ENCODE measurements at regions not wholly inside any gene's neighbourhood (a gene's known extent, or its start where the extent isn't known, plus 50 kb on each side); places are given as distances from the start of the nearest gene placed in this dataset.
A peak's percentile ranks its signal among the peaks of the same experiment; 100 is the strongest.
"Not testable (repeated sequence)": the region's sequence is repeated elsewhere in the genome, so short reads cannot be mapped to it uniquely, and the experiment has no call there.

DNA sequence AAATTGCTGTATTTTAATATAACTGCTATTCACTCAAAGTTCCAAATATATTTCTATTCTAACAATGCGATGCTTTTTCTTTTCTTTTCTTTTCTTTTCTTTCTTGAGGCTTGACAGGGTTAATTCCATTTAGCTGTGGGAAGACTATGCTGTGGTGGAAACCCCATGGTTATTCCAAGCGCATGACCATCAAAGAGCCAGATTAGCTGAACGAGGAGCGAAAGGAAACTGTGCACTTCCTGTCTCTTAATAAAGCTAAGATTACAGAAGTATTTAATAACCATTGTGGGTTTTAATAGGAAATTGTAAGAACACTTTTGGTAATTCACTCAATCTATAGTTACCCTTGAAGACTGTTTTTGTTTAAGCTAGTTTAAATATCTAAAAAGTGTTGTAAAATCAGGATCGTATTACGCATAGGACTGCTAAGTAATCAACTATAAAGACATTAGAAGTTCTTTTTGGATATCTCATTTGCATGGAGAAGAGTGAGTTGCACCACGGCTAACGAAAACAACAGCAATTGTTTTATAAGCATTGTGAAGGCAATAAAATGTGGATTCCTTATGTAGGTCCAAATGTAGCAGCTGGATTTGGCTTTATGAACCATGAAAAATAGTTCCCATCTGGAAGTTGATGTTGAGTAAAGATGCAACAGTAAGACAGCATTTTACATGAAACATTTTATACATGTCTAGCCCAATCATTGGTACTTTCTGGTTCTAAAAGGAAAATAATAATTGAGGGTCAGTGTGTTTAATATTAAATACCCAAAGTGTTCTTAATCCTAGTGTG is 105.4 kb downstream of the ZIC1 start:
- H3K4me1 ChIP-seq (ENCODE audit: control insufficient read depth, insufficient read depth, low read length): no peaks in the 10 kb centered on the region
- DNase-seq (ENCODE audit: low read depth in 4 of 6, low spot score in 6 of 6): peak in 1 of 6 donors; percentile 78
- H3K36me3 ChIP-seq (ENCODE audit: control insufficient read depth, insufficient read depth, low read length): no peaks in the 10 kb centered on the region
- no peaks in the 10 kb centered on the region for H3K9me3 ChIP-seq (ENCODE audit: control insufficient read depth, insufficient read depth, low read length)
- no peaks in the 10 kb centered on the region for H3K27me3 ChIP-seq (ENCODE audit: control insufficient read depth, insufficient read depth, low read length)
- H3K27ac ChIP-seq (ENCODE audit: low read depth, low read length): no peak overlapping the region
- H3K4me3 ChIP-seq (ENCODE audit: low read depth, low read length): no peak overlapping the region
- WGBS (ENCODE audit: insufficient coverage): 64% methylated on average over 2 of the region's 8 CpGs

DNA sequence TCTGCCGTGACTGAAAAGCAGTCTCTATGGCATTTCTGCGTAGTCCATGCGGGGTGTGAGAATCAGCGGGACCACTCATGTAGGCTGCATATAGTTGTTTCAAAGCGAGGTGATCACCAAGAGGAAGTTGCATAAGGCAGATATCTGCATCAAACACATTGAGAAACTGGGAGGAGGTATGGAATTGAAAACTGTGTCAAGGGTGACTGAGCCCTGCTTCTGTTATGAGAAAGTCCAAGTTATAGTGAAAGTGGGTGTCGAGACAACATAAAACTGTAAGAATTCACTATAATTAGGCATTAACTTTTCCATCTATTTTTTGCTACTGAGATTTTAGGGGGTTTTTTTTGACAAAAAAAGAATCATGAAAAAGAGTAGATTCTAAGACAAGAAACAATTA is 109.3 kb downstream of the ZIC1 start:
- Histone ChIP-seq H3K4me3 (ENCODE audit: low read depth, low read length) (no peak overlapping the region), H3K27ac (ENCODE audit: low read depth, low read length) (no peak overlapping the region), H3K9me3 (ENCODE audit: control insufficient read depth, insufficient read depth, low read length) (no peaks in the 10 kb centered on the region), H3K4me1 (ENCODE audit: control insufficient read depth, insufficient read depth, low read length) (no peaks in the 10 kb centered on the region), H3K27me3 (ENCODE audit: control insufficient read depth, insufficient read depth, low read length) (no peaks in the 10 kb centered on the region), H3K36me3 (ENCODE audit: control insufficient read depth, insufficient read depth, low read length) (no peaks in the 10 kb centered on the region)
- DNase-seq (ENCODE audit: low read depth in 4 of 6, low spot score in 6 of 6): no peak
- WGBS (ENCODE audit: insufficient coverage): 98% methylated on average over 5 of the region's 6 CpGs

DNA sequence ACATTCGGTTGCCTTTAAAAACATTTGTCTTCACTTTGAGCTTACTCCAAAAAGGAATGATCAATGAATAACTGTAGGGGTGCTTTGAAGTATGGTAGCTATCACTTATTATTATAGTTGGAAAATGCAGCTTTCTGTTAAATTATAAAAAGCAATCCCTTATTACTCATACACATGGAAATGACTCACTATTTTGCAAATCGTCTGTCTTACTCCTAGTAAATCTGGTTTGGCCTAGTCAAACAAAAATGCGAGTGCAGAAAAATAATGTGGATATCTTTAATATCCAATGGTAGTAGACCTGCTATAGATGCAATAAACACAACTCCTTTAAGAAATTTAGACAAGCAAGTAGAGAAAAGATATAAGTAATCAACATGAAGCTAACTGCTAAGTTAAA is 112.5 kb downstream of the ZIC1 start:
- Histone ChIP-seq H3K9me3 (ENCODE audit: control insufficient read depth, insufficient read depth, low read length) (no peaks in the 10 kb centered on the region), H3K27ac (ENCODE audit: low read depth, low read length) (no peak overlapping the region), H3K4me3 (ENCODE audit: low read depth, low read length) (no peak overlapping the region), H3K4me1 (ENCODE audit: control insufficient read depth, insufficient read depth, low read length) (no peaks in the 10 kb centered on the region), H3K27me3 (ENCODE audit: control insufficient read depth, insufficient read depth, low read length) (no peaks in the 10 kb centered on the region), H3K36me3 (ENCODE audit: control insufficient read depth, insufficient read depth, low read length) (no peaks in the 10 kb centered on the region)
- WGBS (ENCODE audit: insufficient coverage): no CpG with 5 or more reads among the region's 3 CpGs
- no peak for DNase-seq (ENCODE audit: low read depth in 4 of 6, low spot score in 6 of 6)

DNA sequence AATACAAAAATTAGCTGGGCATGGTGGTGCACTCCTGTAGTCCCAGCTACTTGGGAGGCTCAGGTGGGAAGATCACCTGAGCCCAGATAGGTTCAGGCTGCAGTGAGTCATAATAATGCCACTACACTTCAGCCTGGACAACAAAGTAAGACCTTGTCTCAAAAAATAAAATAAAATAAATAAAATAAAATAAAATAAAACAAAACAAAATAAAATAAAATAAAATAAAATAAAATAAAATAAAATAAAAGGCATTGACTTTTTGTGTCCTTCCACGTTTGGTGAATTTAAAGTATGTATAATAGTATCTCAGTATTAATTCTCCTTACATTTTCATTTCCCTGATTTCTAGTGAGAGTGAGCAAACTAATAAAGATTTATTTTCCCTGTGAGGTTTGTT is 113.6 kb downstream of the ZIC1 start:
- H3K4me1 ChIP-seq (ENCODE audit: control insufficient read depth, insufficient read depth, low read length); DNase-seq (ENCODE audit: low read depth in 4 of 6, low spot score in 6 of 6); H3K27me3 ChIP-seq (ENCODE audit: control insufficient read depth, insufficient read depth, low read length); H3K36me3 ChIP-seq (ENCODE audit: control insufficient read depth, insufficient read depth, low read length); H3K4me3 ChIP-seq (ENCODE audit: low read depth, low read length); H3K27ac ChIP-seq (ENCODE audit: low read depth, low read length); H3K9me3 ChIP-seq (ENCODE audit: control insufficient read depth, insufficient read depth, low read length): not testable (repeated sequence)
- WGBS (ENCODE audit: insufficient coverage): no CpG with 5 or more reads among the region's 1 CpG

DNA sequence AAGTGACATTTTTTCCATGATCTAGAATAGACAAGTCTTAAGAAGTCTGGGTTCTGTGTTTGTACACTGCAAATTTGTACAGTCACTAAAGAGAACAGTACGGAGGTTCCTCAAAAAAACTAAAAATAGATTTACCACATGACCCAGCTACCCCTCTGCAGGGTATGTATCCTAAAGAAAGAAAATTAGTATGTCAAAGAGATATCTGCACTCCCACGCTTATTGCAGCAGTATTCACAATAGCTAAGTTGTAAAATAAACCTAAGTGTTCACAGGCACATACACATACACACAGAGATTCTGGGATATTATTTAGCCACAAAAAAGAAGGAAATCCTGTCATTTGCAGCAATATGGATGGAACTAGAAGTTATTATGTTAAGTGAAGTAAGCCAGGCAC is 120.4 kb downstream of the ZIC1 start:
- no peak for DNase-seq (ENCODE audit: low read depth in 4 of 6, low spot score in 6 of 6)
- peaks cover 2% of the 10 kb centered on the region for H3K9me3 ChIP-seq (ENCODE audit: control insufficient read depth, insufficient read depth, low read length)
- no CpG with 5 or more reads among the region's 2 CpGs for WGBS (ENCODE audit: insufficient coverage)
- H3K4me1 ChIP-seq (ENCODE audit: control insufficient read depth, insufficient read depth, low read length): no peaks in the 10 kb centered on the region
- no peak overlapping the region for H3K27ac ChIP-seq (ENCODE audit: low read depth, low read length)
- H3K4me3 ChIP-seq (ENCODE audit: low read depth, low read length): no peak overlapping the region
- H3K36me3 ChIP-seq (ENCODE audit: control insufficient read depth, insufficient read depth, low read length): no peaks in the 10 kb centered on the region
- H3K27me3 ChIP-seq (ENCODE audit: control insufficient read depth, insufficient read depth, low read length): no peaks in the 10 kb centered on the region

DNA sequence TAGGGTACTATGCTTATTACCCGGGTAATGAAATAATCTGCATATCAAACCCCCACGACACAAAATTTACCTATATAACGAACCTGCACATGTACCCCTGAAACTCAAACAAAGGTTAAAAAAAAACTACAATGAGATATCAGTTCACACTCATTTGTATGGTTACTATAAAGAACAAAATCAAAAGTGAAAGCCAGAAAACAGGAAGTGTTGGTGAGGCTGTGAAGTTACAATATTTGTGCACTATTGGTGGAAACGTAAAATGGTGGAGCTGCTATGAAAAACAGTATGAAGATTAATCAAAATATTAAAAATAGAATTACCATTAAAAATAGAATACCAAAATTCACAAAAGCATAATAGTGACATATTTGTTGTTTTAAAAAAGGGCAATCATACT is 128.9 kb downstream of the ZIC1 start:
- Histone ChIP-seq H3K4me1 (ENCODE audit: control insufficient read depth, insufficient read depth, low read length) (no peaks in the 10 kb centered on the region), H3K4me3 (ENCODE audit: low read depth, low read length) (no peak overlapping the region), H3K9me3 (ENCODE audit: control insufficient read depth, insufficient read depth, low read length) (peaks cover 9% of the 10 kb centered on the region), H3K36me3 (ENCODE audit: control insufficient read depth, insufficient read depth, low read length) (no peaks in the 10 kb centered on the region), H3K27ac (ENCODE audit: low read depth, low read length) (no peak overlapping the region), H3K27me3 (ENCODE audit: control insufficient read depth, insufficient read depth, low read length) (no peaks in the 10 kb centered on the region)
- DNase-seq (ENCODE audit: low read depth in 4 of 6, low spot score in 6 of 6): no peak
- no CpG with 5 or more reads among the region's 4 CpGs for WGBS (ENCODE audit: insufficient coverage)

DNA sequence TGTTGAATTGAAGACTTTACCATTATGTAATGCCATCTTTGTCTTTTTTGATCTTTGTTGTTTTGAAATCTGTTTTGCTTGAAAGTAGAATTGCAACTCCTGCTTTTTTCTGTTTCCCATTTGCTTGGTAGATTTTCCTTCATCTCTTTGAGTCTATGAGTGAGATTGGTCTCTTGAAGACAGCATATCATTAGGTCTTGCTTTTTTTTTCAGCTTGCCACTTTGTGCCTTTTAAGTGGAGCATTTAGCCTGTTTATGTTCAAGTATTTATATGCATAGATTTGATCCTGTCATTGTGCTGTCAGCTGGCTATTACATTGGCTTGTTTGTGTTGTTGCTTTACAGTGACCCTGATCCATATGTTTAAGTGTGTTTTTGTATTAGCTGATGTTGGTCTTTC is 131.8 kb downstream of the ZIC1 start:
- no peaks in the 10 kb centered on the region for H3K4me1 ChIP-seq (ENCODE audit: control insufficient read depth, insufficient read depth, low read length)
- H3K9me3 ChIP-seq (ENCODE audit: control insufficient read depth, insufficient read depth, low read length): peaks cover 9% of the 10 kb centered on the region
- DNase-seq (ENCODE audit: low read depth in 4 of 6, low spot score in 6 of 6): no peak
- no peak overlapping the region for H3K27ac ChIP-seq (ENCODE audit: low read depth, low read length)
- no peak overlapping the region for H3K4me3 ChIP-seq (ENCODE audit: low read depth, low read length)
- H3K27me3 ChIP-seq (ENCODE audit: control insufficient read depth, insufficient read depth, low read length): no peaks in the 10 kb centered on the region
- H3K36me3 ChIP-seq (ENCODE audit: control insufficient read depth, insufficient read depth, low read length): no peaks in the 10 kb centered on the region

DNA sequence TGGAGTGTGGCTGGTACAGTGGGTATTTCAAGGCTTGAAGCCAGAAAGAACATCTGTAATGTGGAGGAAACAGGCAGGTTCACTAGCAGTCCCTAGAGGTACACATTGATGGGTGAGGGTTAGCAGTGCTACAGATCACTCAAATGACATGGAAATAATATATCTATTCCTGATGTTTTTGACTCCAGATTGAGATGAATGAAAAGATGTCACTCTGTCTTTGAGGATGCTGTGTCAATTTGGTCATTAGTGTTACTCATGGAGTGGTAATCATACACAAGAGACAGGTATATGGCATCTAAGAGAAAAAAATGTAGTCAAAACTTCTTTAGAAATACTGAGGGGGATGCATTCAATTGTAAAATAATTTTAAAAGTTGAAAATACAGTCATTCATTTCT is 135.1 kb downstream of the ZIC1 start:
- Histone ChIP-seq H3K9me3 (ENCODE audit: control insufficient read depth, insufficient read depth, low read length) (peaks cover 9% of the 10 kb centered on the region), H3K36me3 (ENCODE audit: control insufficient read depth, insufficient read depth, low read length) (no peaks in the 10 kb centered on the region), H3K4me3 (ENCODE audit: low read depth, low read length) (no peak overlapping the region), H3K4me1 (ENCODE audit: control insufficient read depth, insufficient read depth, low read length) (no peaks in the 10 kb centered on the region), H3K27ac (ENCODE audit: low read depth, low read length) (no peak overlapping the region), H3K27me3 (ENCODE audit: control insufficient read depth, insufficient read depth, low read length) (no peaks in the 10 kb centered on the region)
- DNase-seq (ENCODE audit: low read depth in 4 of 6, low spot score in 6 of 6): no peak

DNA sequence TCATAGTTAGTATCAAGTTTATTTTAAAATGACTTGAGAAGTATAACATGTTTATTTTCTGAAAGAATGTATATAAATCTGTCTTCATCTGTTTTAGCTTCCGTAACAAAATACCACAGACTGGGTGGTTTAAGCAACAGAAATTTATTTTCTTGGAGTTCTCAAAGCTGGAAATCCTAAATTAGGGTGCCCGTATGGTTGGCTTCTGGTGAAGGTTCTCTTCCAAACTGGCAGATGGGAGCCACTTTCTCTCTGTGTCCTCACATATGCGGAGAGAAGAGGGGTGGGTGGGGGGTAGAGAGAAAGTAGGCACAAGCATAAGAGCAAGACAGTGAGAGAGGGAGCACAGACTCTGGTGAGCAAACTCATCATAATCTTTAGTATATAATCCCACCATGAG is 142.3 kb downstream of the ZIC1 start:
- no peaks in the 10 kb centered on the region for H3K9me3 ChIP-seq (ENCODE audit: control insufficient read depth, insufficient read depth, low read length)
- no peaks in the 10 kb centered on the region for H3K27me3 ChIP-seq (ENCODE audit: control insufficient read depth, insufficient read depth, low read length)
- no peak overlapping the region for H3K27ac ChIP-seq (ENCODE audit: low read depth, low read length)
- peak in 1 of 6 donors; percentile 89 for DNase-seq (ENCODE audit: low read depth in 4 of 6, low spot score in 6 of 6)
- no peaks in the 10 kb centered on the region for H3K4me1 ChIP-seq (ENCODE audit: control insufficient read depth, insufficient read depth, low read length)
- WGBS (ENCODE audit: insufficient coverage): no CpG with 5 or more reads among the region's 3 CpGs
- no peaks in the 10 kb centered on the region for H3K36me3 ChIP-seq (ENCODE audit: control insufficient read depth, insufficient read depth, low read length)
- H3K4me3 ChIP-seq (ENCODE audit: low read depth, low read length): no peak overlapping the region

DNA sequence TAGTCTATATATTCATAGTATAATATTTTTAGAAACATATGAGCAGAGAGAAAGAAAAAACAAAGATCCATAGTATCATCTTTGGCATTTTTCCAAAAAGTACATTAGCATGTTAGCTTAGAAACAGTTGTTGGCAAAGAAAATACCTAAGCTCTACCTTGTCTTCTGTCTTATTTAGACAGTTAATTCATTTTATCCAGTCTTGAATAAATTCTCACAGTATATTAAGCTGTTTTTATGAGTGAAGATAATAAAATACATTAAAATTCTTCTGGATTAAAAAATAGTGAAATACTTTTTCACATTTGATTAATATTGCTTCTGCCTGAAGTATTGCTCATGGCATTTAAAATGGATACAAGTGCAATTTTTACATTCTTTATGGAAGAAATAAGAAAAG is 145.2 kb downstream of the ZIC1 start:
- Histone ChIP-seq H3K27me3 (ENCODE audit: control insufficient read depth, insufficient read depth, low read length) (no peaks in the 10 kb centered on the region), H3K9me3 (ENCODE audit: control insufficient read depth, insufficient read depth, low read length) (no peaks in the 10 kb centered on the region), H3K27ac (ENCODE audit: low read depth, low read length) (no peak overlapping the region), H3K36me3 (ENCODE audit: control insufficient read depth, insufficient read depth, low read length) (no peaks in the 10 kb centered on the region), H3K4me1 (ENCODE audit: control insufficient read depth, insufficient read depth, low read length) (no peaks in the 10 kb centered on the region), H3K4me3 (ENCODE audit: low read depth, low read length) (no peak overlapping the region)
- no peak for DNase-seq (ENCODE audit: low read depth in 4 of 6, low spot score in 6 of 6)

Measured in spinal cord (tissue), 9 donors.